ENCODE measurements at regions not wholly inside any gene's neighbourhood (a gene's known extent, or its start where the extent isn't known, plus 50 kb on each side); places are given as distances from the start of the nearest gene placed in this dataset.

- no peak for TF ChIP-seq CTCF (IDR thresholded peaks at IDR 0.05; ENCODE audit: low read length)
- no peak for TF ChIP-seq EZH2 (IDR thresholded peaks at IDR 0.05; ENCODE audit: borderline replicate concordance, low read length)
Measured at GRCh38 chr9:31637861-31638260, 746.6 kb upstream of the ACO1 start.
